ENCODE measurements at regions not wholly inside any gene's neighbourhood (a gene's known extent, or its start where the extent isn't known, plus 50 kb on each side); places are given as distances from the start of the nearest gene placed in this dataset.

- no peak overlapping the region for H2BK12ac ChIP-seq (ENCODE audit: low read depth, low read length)
- H3K4ac ChIP-seq (replicated peaks; ENCODE audit: insufficient read length, low read depth, low read length) = no peak overlapping the region
- no peaks in the 10 kb centered on the region for H3K79me1 ChIP-seq (ENCODE audit: low read depth, low read length)
- FAIRE-seq = no peak
- H2AFZ ChIP-seq (ENCODE audit: low read length) = no peak overlapping the region
- H3K4me3 ChIP-seq (ENCODE audit: extremely low read depth in 1 of 4, insufficient read depth in 2 of 4, low read depth in 3 of 4, low read length in 4 of 4) = no peak overlapping the region
- H3K23ac ChIP-seq (ENCODE audit: insufficient read length) = no peak overlapping the region
- ChIA-PET CTCF (ENCODE audit: partially characterized antibody) (no interaction called here), POLR2A (ENCODE audit: partially characterized antibody) (no interaction called here)
- no peak overlapping the region for H3K27ac ChIP-seq (ENCODE audit: low read depth, low read length)
- no peaks in the 10 kb centered on the region for H4K20me1 ChIP-seq (replicated peaks in 1 of 2; ENCODE audit: control insufficient read depth in 1 of 2, insufficient read depth in 2 of 2, low read length in 2 of 2)
- H4K91ac ChIP-seq (replicated peaks; ENCODE audit: insufficient read length, low read length) = no peak overlapping the region
- H2BK15ac ChIP-seq (ENCODE audit: low read length) = no peak overlapping the region
- no peak overlapping the region for H2BK20ac ChIP-seq (ENCODE audit: low read length)
- no peaks in the 10 kb centered on the region for H3K23me2 ChIP-seq (ENCODE audit: low read depth, low read length)
- TF ChIP-seq TEAD4 (IDR thresholded peaks at IDR 0.05; ENCODE audit: low read depth, low read length) = no peak
- TF ChIP-seq ASH2L (IDR thresholded peaks at IDR 0.05; ENCODE audit: low read length) = no peak
- no peak for TF ChIP-seq BACH1 (IDR thresholded peaks at IDR 0.05; ENCODE audit: low read length)
- TF ChIP-seq, protein P1, sequence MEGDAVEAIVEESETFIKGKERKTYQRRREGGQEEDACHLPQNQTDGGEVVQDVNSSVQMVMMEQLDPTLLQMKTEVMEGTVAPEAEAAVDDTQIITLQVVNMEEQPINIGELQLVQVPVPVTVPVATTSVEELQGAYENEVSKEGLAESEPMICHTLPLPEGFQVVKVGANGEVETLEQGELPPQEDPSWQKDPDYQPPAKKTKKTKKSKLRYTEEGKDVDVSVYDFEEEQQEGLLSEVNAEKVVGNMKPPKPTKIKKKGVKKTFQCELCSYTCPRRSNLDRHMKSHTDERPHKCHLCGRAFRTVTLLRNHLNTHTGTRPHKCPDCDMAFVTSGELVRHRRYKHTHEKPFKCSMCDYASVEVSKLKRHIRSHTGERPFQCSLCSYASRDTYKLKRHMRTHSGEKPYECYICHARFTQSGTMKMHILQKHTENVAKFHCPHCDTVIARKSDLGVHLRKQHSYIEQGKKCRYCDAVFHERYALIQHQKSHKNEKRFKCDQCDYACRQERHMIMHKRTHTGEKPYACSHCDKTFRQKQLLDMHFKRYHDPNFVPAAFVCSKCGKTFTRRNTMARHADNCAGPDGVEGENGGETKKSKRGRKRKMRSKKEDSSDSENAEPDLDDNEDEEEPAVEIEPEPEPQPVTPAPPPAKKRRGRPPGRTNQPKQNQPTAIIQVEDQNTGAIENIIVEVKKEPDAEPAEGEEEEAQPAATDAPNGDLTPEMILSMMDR (IDR thresholded peaks at IDR 0.05; ENCODE audit: control extremely low read depth in 1 of 3, insufficient read depth in 1 of 3, low read depth in 1 of 3, low read length in 3 of 3) = no peak
- no peak for TF ChIP-seq KDM4A (IDR thresholded peaks at IDR 0.05; ENCODE audit: low read depth, low read length, severe bottlenecking)
- no peak for TF ChIP-seq MAX (IDR thresholded peaks at IDR 0.05)
- no peak for TF ChIP-seq GTF2F1 (IDR thresholded peaks at IDR 0.05; ENCODE audit: borderline replicate concordance, low read depth, low read length)
- no peak for TF ChIP-seq MAFK (IDR thresholded peaks at IDR 0.05; ENCODE audit: low read depth, low read length)
- no peak for TF ChIP-seq POU5F1 (IDR thresholded peaks at IDR 0.05; ENCODE audit: low read depth, low read length)
- TF ChIP-seq CBX5 (IDR thresholded peaks at IDR 0.05; ENCODE audit: low read depth, low read length) = no peak
- TF ChIP-seq SRF (IDR thresholded peaks at IDR 0.05; ENCODE audit: low read depth, low read length) = no peak
- TF ChIP-seq FOSL1 (IDR thresholded peaks at IDR 0.05; ENCODE audit: insufficient read depth, low read depth, low read length) = no peak
- H2BK120ac ChIP-seq (replicated peaks; ENCODE audit: low read depth, low read length) = no peak overlapping the region
- no peak overlapping the region for H3K18ac ChIP-seq (ENCODE audit: extremely low read depth, low read length)
- H3K36me3 ChIP-seq (ENCODE audit: control insufficient read depth in 2 of 4, insufficient read depth in 4 of 4, low read length in 3 of 4) = no peaks in the 10 kb centered on the region
- H3K56ac ChIP-seq (replicated peaks; ENCODE audit: insufficient read length, low read depth, low read length) = no peak overlapping the region
- H2AK5ac ChIP-seq (ENCODE audit: low read depth, low read length) = no peak overlapping the region
- no peak overlapping the region for H4K5ac ChIP-seq (ENCODE audit: insufficient read length, low read depth, low read length)
- H3K79me2 ChIP-seq (ENCODE audit: control insufficient read depth in 1 of 2, insufficient read depth in 2 of 2, low read length in 2 of 2) = no peaks in the 10 kb centered on the region
- no peak overlapping the region for H3K14ac ChIP-seq (ENCODE audit: insufficient read length)
- no peak overlapping the region for H4K8ac ChIP-seq (ENCODE audit: extremely low read depth, insufficient read depth, low read length)
- no peaks in the 10 kb centered on the region for H3K27me3 ChIP-seq (replicated peaks in 1 of 4; ENCODE audit: control insufficient read depth in 3 of 4, extremely low read depth in 1 of 4, insufficient read depth in 3 of 4, low read length in 3 of 4)
- no peak overlapping the region for H2BK5ac ChIP-seq (ENCODE audit: low read depth, low read length)
- H3K4me2 ChIP-seq (ENCODE audit: insufficient read depth in 1 of 2, low read depth in 2 of 2, low read length in 2 of 2) = no peak overlapping the region
- no peaks in the 10 kb centered on the region for H3K4me1 ChIP-seq (replicated peaks in 1 of 4; ENCODE audit: control insufficient read depth in 3 of 4, insufficient read depth in 4 of 4, low read length in 3 of 4)
- no peak overlapping the region for H3K9ac ChIP-seq (replicated peaks in 1 of 4; ENCODE audit: extremely low read depth in 1 of 4, low read depth in 3 of 4, low read length in 3 of 4)
- 86% methylated on average over 3 of the region's 3 CpGs; no CpG with 5 or more reads in 1 of the 2 experiments for WGBS, 2 experiments (ENCODE audit: extremely low coverage in 1 of 2, insufficient coverage in 1 of 2, insufficient read length in 1 of 2, insufficient replicate concordance in 2 of 2, low coverage in 1 of 2, low lambda C conversion rate in 2 of 2, missing lambda C conversion rate in 1 of 2)
- 0 out of 4 replicates have a peak, but pooled peaks cover 0 to 3% of the 10 kb centered on the region in 2 experiments for H3K9me3 ChIP-seq (ENCODE audit: insufficient read depth in 2 of 2, low read depth in 1 of 2, low read length in 1 of 2)
- no peak for DNase-seq (ENCODE audit: low read depth in 1 of 2, low spot score in 2 of 2)
These were observed 446.0 kb upstream of the EPHA3 start for GRCh38 chr3:88661433-88661824.

Data from H1 (cell line).